GM21367 (cell line): ENCODE measurements at regions not wholly inside any gene's neighbourhood (a gene's known extent, or its start where the extent isn't known, plus 50 kb on each side); places are given as distances from the start of the nearest gene placed in this dataset.
"Not testable (repeated sequence)": the region's sequence is repeated elsewhere in the genome, so short reads cannot be mapped to it uniquely, and the experiment has no call there.

ENCODE experiments used
- ATAC-seq: cut with Tn5 transposase; IDR thresholded peaks from one replicate; pipeline ENCODE4 v1.9.1; 2021; ENCODE audit not compliant: unreplicated experiment

GRCh38 chr7:113030489-113030888 lies 56.1 kb downstream of the GPR85 start:
- ATAC-seq: no peak

DNA sequence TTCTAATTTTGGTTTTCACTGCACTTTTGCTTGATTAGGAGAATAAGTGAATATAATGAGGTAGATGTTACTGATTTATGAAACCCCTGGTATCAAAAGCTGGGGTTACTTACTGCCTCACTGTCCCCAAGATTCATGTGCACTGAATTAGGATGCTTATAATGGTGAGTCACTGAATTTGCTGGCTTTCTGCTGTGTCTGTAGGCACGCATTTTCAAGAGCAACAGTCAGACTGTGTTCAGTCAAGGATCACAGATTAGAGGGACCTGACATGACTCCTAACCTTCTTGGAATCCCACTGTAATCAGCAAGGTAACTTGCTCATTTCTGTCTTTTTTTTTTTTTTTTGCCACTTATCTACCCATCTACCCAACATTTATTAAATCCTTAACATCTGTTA lies 59.7 kb downstream of the GPR85 start:
- ATAC-seq: no peak

DNA sequence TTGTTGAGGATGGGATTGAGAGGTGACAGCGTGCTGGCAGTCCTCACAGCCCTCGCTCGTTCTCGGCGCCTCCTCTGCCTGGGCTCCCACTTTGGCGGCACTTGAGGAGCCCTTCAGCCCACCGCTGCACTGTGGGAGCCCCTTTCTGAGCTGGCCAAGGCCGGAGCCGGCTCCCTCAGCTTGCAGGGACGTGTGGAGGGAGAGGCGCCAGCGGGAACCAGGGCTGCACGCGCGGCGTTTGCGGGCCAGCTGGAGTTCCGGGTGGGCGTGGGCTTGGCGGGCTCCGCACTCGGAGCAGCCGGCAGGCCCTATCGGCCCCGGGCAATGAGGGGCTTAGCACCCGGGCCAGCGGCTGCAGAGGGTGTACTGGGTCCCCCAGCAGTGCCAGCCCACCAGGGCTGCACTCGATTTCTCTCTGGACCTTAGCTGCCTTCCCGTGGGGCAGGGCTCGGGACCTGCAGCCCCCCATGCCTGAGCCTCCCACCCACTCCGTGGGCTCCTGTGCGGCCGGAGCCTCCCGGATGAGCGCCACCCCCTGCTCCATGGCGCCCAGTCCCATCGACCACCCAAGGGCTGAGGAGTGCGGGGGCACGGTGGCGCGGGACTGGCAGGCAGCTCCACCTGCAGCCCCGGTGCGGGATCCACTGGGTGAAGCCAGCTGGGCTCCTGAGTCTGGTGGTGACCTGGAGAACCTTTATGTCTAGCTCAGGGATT lies 69.3 kb downstream of the GPR85 start:
- ATAC-seq: not testable (repeated sequence)

- ATAC-seq: no peak
Measured at GRCh38 chr7:113015034-113015645, 71.5 kb downstream of the GPR85 start.

DNA sequence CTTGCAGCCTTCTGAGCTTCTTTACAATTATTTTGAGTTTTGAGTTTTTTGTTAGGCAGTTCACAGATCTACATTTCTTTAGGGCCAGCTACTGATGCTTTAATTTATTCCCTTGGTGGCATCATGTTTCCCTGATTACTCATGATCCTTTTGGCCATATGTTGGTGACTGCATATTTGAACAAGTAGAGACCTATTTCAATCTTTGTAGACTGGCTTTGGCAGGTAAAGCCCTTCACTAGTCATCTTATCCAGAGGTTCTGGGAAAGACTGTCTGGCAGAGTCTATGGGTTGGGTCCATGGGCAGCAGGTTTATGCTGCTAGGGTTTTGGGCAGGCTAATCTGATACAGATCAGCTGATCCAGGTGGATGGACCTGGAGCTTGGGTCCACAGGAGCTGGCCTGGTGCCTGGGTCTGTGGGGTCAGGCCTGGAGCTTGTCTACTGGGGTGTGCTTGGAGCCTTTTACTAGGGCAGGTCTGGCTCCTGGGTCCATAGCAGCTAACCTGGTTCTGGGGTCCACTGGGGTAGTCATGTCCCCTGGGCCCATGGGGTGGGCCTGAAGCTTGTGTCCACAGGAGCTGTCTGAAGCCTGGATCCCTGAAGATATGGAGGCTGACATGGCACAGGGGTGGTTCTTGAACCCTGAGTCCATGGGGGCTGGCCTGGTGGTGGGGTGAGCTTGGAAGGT lies 72.7 kb downstream of the GPR85 start:
- no peak for ATAC-seq

DNA sequence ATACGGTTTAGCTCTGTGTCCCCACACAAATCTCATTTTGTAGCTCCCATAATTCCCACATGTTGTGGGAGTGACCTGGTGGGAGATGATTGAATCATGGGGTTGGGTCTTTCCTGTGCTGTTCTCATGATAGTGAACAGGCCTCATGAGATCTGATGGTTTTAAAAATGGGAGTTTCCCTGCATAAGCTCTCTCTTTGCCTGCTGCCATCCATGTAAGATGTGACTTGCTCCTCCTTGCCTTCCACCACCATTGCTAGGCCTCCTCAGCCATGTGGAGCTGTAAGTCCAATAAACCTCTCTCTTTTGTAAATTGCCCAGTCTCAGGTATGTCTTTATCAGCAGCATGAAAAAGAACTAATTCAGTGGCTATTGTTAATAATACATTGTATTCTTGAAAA lies 73.8 kb downstream of the GPR85 start:
- not testable (repeated sequence) for ATAC-seq

DNA sequence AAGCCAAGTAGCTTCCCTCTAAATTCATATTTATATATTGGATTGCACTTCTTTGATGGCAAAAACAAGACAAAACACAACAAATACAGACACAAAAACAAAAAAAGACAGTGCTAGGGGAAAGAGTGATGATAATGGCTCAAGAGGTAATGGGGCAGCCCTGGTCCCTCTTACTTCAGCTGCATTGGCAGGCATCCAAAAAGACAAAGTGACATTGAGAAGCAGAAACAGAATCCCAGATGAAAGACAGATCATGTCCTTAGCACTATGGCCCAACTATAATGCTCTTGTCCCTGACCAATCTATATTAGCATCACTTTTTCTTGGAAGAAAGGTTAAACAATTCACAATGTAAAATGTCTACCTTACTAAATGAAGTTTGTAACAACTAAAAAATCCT lies 76.2 kb downstream of the GPR85 start:
- no peak for ATAC-seq

GRCh38 chr7:113008755-113009154 lies 77.9 kb downstream of the GPR85 start:
- ATAC-seq: no peak

DNA sequence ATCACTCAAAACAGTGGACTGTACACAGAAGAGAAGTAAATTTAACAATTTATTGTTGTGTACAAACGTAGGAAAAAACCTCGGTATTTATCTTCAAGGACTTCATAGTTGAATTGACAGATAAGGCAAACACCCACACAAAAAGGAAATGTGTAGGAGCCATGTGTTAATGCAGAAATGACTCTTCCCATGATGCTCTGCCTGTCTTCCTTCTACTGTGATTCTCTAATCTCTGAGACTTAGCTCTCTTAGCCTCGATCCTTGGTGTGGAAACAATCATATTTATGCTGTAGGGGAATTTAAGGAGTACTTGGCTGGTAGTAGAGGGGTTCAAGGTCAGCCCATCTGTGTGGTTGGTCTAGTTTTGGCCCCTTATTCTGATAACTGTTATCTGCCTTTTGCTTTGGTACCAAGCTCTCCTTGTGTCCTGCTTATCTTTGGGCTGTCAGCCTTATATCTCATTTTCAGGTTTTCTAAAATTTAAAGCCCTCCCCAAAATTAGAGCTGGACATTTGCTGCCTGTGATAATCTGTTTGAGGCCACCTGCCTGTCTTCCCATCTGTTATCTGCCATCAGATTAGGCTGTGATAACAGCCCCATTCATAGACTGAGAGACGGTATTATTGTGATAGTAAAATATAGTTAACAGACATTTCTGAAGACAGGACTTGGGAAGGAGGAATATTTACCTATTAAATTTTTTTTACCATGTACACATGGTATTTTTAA lies 81.7 kb downstream of the GPR85 start:
- no peak for ATAC-seq

GRCh38 chr7:113000316-113001020 lies 86.2 kb downstream of the GPR85 start:
- ATAC-seq: no peak

DNA sequence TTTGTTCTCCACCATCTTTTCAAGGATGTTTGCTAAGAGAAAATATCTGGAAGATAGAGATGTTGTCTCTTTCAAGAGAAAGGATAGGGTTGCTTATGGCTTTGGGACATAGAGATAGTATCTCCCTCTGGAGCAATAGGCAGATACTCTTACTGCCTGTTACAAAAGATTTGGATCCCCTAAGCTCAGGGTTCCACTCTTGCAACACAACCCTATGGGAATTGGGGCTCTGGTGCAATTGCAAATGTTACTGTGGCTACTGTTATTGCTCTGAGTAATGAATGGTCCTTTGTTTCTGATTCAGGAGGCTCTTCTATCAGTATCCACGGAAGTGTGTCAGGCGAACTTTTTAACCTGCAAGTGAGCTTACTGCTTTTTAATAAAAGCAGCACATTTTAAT lies 88.8 kb downstream of the GPR85 start:
- no peak for ATAC-seq

- ATAC-seq: no peak
Measured at GRCh38 chr7:112996331-112996871, 90.2 kb downstream of the GPR85 start.

- no peak for ATAC-seq
Measured at GRCh38 chr7:112995059-112995824, 91.4 kb downstream of the GPR85 start.

GRCh38 chr7:112994656-112995055 lies 92.0 kb downstream of the GPR85 start:
- ATAC-seq: no peak

GRCh38 chr7:112990624-112991023 lies 96.0 kb downstream of the GPR85 start:
- no peak for ATAC-seq

- ATAC-seq: no peak
Measured at GRCh38 chr7:112989531-112989930, 97.1 kb downstream of the GPR85 start.

DNA sequence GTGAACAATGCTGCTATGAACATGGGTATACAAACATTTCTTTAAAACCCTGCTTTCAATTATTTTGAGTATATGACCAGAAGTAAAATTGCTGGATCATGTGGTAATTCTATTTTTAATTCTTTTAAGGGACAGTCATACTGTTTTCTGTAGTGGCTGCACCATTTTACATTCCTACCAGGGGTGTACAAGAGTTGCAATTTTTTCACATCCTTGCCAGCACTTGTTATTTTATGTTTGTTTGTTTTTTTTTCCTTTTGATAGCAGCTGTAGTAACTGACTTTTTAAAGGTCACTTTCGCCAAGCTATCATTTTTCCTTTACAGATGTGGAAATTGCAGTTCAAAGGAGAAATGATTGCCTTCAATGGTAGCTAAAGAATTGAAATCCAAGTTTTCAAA lies 99.5 kb downstream of the GPR85 start:
- no peak for ATAC-seq

DNA sequence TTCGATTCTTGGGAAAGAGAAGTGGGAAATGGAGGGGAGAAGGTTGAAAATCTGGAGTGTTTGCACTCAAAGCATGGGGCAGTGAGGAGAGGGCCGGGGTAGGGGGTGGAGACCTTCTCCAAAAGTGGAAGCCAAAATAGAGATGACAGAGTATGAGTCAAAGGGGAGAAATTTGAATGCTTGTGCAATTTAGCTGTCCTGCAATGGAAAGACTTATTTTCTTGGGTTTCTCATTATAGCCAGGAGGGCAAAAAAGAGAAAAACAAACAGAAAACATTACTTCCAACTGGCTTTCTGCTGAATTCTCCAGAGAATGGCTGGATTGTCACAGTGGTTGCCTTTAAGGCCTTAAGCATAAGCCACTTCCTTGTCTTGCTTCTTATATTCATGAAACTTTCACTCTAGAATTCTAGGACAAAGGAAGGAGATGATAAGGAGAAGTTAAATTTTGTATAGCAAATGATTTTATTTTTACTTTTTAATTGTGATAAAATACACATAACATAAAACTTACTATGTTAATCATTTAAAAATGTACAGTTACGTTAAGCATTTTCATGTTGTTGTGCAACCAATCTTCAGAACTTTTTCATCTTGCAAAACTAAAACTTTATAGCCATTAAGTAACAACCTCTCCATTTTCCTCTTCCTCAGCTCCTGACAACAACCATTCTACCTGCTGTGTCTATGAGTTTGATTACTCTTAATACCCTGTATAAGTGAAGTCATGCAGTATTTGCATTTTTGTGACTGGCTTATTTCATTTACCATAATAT lies 100.2 kb downstream of the GPR85 start:
- ATAC-seq: no peak

DNA sequence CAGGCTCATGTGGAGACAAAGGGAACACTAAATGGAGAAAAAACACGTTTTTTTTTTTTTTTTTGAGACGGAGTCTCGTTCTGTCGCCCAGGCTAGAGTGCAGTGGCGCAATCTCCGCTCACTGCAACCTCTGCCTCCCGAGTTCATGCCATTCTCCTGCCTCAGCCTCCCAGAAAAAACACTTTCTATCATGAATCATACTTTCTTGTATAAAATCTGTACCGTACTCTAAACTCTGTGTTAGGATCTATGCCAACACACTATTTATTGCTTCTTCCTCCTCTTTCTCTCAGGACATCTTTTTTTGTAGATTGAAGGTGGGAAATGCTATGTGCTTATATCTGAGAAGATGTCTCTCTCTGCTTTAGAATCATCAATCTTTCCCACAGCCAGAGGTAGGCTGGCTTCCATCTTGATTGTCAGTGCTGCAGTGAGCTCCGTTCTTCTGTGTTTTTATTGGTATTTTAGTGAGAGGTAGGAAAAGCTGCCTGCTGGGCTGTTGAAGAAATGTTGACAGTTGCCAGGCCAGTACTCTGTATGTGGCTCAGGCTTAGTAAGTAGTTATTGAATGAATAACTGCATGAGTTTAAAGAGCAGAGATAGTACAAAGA lies 101.1 kb downstream of the GPR85 start:
- ATAC-seq: no peak
